ENCODE measurements at regions not wholly inside any gene's neighbourhood (a gene's known extent, or its start where the extent isn't known, plus 50 kb on each side); places are given as distances from the start of the nearest gene placed in this dataset.

GRCh38 chr11:105201166-105201565 lies 61.6 kb upstream of the CARD18 start:
- no peaks in the 10 kb centered on the region for H3K36me3 ChIP-seq (ENCODE audit: insufficient read depth, low read length)
- DNase-seq (ENCODE audit: low read depth, low spot score): no peak
- H3K27ac ChIP-seq: no peak overlapping the region
- H3K9ac ChIP-seq (ENCODE audit: insufficient read length): no peak overlapping the region
- TF ChIP-seq EZH2 (IDR thresholded peaks at IDR 0.05) (no peak), POLR2AphosphoS5 (IDR thresholded peaks at IDR 0.05; ENCODE audit: borderline replicate concordance, low read depth, low read length) (no peak), FOXP2 (optimal IDR thresholded peaks at IDR 0.05; ENCODE audit: control extremely low read depth, extremely low read length, insufficient read depth) (no peak)
- H3K9me3 ChIP-seq (ENCODE audit: low read depth, low read length): no peaks in the 10 kb centered on the region
- no peak overlapping the region for H3K4me3 ChIP-seq

DNA sequence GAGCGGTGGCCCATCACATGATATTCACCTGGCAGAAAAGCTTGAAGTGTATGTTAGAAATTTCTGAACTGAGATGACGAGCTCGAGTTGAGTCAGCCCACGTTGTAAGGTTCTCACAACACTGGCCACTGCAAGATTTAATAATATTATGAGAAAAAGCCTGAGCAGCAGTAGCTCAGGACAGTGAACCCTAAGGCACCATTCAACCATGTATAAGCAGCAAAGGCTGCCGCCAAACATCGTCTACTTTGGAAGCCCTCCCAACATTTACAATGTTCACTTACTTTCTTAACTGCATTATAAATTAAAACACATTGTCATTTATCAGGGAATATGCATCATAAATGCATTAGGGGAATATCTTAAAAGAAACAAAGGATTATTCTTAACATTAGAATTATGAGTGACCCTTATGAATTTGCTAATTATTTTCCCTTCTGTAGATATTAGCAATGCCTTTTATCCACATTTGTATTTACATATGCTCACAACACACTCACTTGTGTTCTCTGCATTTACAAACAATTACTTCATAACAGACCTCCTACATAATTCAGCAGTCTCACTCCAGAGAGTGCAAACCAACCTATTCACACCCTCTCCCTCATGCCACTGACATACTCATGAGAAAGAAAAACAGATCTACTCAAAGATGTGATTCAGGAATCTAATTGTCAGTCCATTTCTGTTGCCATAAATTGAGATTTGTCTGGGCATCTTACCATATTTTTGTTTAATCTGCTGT lies 57.7 kb upstream of the CARD18 start:
- Histone ChIP-seq H3K9ac (ENCODE audit: insufficient read length) (no peak overlapping the region), H3K4me3 (no peak overlapping the region), H3K27ac (no peak overlapping the region), H3K36me3 (ENCODE audit: insufficient read depth, low read length) (no peaks in the 10 kb centered on the region), H3K9me3 (ENCODE audit: low read depth, low read length) (no peaks in the 10 kb centered on the region)
- DNase-seq (ENCODE audit: low read depth, low spot score): no peak
- TF ChIP-seq EZH2 (IDR thresholded peaks at IDR 0.05) (no peak), FOXP2 (optimal IDR thresholded peaks at IDR 0.05; ENCODE audit: control extremely low read depth, extremely low read length, insufficient read depth) (no peak), POLR2AphosphoS5 (IDR thresholded peaks at IDR 0.05; ENCODE audit: borderline replicate concordance, low read depth, low read length) (no peak)

DNA sequence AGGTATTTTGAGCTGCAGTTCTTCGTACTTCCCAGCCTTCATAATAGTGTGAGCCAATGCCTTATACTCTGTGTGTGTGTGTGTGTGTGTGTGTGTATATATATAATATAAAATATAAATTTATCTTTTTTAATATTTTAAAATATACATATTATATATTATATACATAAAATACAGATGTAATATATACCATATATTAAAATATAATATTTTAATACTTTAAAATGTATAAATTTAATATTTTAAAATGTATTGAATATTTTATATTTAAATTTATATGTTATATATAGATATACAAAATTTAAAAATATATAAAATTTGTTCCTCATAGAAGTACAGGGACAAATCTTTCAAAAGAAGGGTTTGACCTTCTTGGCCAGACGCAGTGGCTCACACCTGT lies 53.7 kb upstream of the CARD18 start:
- DNase-seq (ENCODE audit: low read depth, low spot score): no peak
- no peak for TF ChIP-seq EZH2 (IDR thresholded peaks at IDR 0.05)
- no peak for TF ChIP-seq FOXP2 (optimal IDR thresholded peaks at IDR 0.05; ENCODE audit: control extremely low read depth, extremely low read length, insufficient read depth)
- no peak for TF ChIP-seq POLR2AphosphoS5 (IDR thresholded peaks at IDR 0.05; ENCODE audit: borderline replicate concordance, low read depth, low read length)
- Histone ChIP-seq H3K36me3 (ENCODE audit: insufficient read depth, low read length) (no peaks in the 10 kb centered on the region), H3K27ac (no peak overlapping the region), H3K4me3 (no peak overlapping the region), H3K9ac (ENCODE audit: insufficient read length) (no peak overlapping the region), H3K9me3 (ENCODE audit: low read depth, low read length) (no peaks in the 10 kb centered on the region)

DNA sequence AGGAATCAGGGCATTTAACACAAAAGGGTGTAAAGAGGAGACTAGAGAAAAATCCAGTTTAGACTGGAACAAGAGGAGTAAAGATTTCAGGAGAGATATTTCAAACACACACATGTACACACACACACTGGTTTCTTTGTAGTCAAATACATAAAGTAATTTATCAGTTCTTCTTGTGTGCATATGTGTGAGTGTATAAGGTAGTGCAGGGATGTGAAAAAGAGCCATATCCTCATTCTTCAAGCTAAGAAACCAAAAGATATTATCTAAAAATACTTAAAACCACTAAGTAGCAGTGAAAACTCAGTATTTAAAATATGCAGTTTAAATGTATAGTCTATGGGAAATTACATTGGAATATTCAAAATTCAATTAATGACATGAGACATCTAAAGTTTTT lies 52.5 kb upstream of the CARD18 start:
- TF ChIP-seq POLR2AphosphoS5 (IDR thresholded peaks at IDR 0.05; ENCODE audit: borderline replicate concordance, low read depth, low read length): no peak
- TF ChIP-seq FOXP2 (optimal IDR thresholded peaks at IDR 0.05; ENCODE audit: control extremely low read depth, extremely low read length, insufficient read depth): no peak
- no peak for TF ChIP-seq EZH2 (IDR thresholded peaks at IDR 0.05)
- H3K27ac ChIP-seq: no peak overlapping the region
- H3K36me3 ChIP-seq (ENCODE audit: insufficient read depth, low read length): no peaks in the 10 kb centered on the region
- no peak for DNase-seq (ENCODE audit: low read depth, low spot score)
- H3K4me3 ChIP-seq: no peak overlapping the region
- H3K9me3 ChIP-seq (ENCODE audit: low read depth, low read length): no peaks in the 10 kb centered on the region
- no peak overlapping the region for H3K9ac ChIP-seq (ENCODE audit: insufficient read length)

GRCh38 chr11:105189581-105189980 lies 50.0 kb upstream of the CARD18 start:
- H3K4me3 ChIP-seq: no peak overlapping the region
- H3K27ac ChIP-seq: no peak overlapping the region
- no peaks in the 10 kb centered on the region for H3K36me3 ChIP-seq (ENCODE audit: insufficient read depth, low read length)
- no peak overlapping the region for H3K9ac ChIP-seq (ENCODE audit: insufficient read length)
- TF ChIP-seq EZH2 (IDR thresholded peaks at IDR 0.05) (no peak), FOXP2 (optimal IDR thresholded peaks at IDR 0.05; ENCODE audit: control extremely low read depth, extremely low read length, insufficient read depth) (no peak), POLR2AphosphoS5 (IDR thresholded peaks at IDR 0.05; ENCODE audit: borderline replicate concordance, low read depth, low read length) (no peak)
- no peaks in the 10 kb centered on the region for H3K9me3 ChIP-seq (ENCODE audit: low read depth, low read length)
- no peak for DNase-seq (ENCODE audit: low read depth, low spot score)
